Osteocyte (in vitro differentiated cells): ENCODE measurements at regions not wholly inside any gene's neighbourhood (a gene's known extent, or its start where the extent isn't known, plus 50 kb on each side); places are given as distances from the start of the nearest gene placed in this dataset.

Experiments
- DNase-seq: peaks from one replicate; pipeline ENCODE4 v3.0.0; 2021; ENCODE audit warnings: mixed read lengths; ENCODE audit not compliant: unreplicated experiment; ENCODE audit errors: extremely low spot score
- H3K27ac Mint-ChIP-seq: one replicate; pipeline ENCODE4 v1.8.0; 2021; ENCODE audit warnings: mild to moderate bottlenecking, mixed read lengths; ENCODE audit not compliant: unreplicated experiment
- H3K27me3 Mint-ChIP-seq: one replicate; pipeline ENCODE4 v1.8.0; 2021; ENCODE audit warnings: mixed read lengths; ENCODE audit not compliant: unreplicated experiment
- H3K36me3 Mint-ChIP-seq: one replicate; pipeline ENCODE4 v1.8.0; 2021; ENCODE audit warnings: mixed read lengths; ENCODE audit not compliant: unreplicated experiment
- H3K4me1 Mint-ChIP-seq: one replicate; pipeline ENCODE4 v1.8.0; 2021; ENCODE audit warnings: mixed read lengths; ENCODE audit not compliant: unreplicated experiment
- H3K4me3 Mint-ChIP-seq: one replicate; pipeline ENCODE4 v1.8.0; 2021; ENCODE audit warnings: mild to moderate bottlenecking, moderate library complexity, mixed read lengths; ENCODE audit not compliant: unreplicated experiment
- H3K9me3 Mint-ChIP-seq: one replicate; pipeline ENCODE4 v1.8.0; 2021; ENCODE audit warnings: mixed read lengths; ENCODE audit not compliant: unreplicated experiment
- TF ChIP-seq, protein P1 (sequence below): fragments of 200-600 bp; sonication (generic); IDR thresholded peaks from 2 replicates; pipeline ENCODE4 v1.5.0; 2021; ENCODE audit warnings: antibody characterized with exemption, mild to moderate bottlenecking, moderate library complexity

DNA sequence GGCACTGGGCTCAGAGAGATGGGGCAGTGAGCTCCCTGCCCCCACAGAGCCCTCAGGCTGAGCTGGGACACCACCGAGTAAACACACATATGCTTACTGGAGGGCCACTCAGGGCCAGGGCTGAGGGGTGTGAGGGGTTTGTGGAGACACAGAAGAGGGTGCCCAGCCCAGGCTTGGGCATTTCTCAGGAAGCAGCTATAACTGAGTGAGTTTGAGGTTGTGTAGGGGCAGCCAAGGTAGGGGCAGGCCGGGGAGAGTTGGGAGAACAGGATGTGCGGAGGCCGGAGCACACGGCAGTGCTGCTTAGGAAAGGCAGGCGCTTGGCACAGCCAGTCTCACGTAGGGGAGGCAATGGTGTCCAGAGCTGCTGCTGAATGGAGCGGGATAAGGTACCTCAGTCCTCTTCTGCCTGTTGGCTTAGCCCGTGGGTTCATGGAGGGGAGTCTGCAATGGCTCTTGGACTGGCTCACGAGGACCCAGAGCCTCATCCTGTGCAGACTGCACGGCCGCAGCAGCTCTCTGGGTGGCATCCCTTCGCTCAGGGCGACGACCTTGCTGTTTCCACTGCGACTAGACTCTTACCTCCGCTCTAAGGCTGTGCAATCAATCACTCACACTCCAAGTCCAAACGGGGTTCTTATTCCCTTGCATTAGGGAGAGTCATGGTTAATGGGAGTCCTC, 466.1 kb upstream of the HS6ST1 start:
- Mint-ChIP-seq H3K4me1 (no peaks in the 10 kb centered on the region), H3K27me3 (peaks cover 12% of the 10 kb centered on the region), H3K36me3 (no peaks in the 10 kb centered on the region), H3K4me3 (no peak overlapping the region), H3K27ac (no peak overlapping the region), H3K9me3 (no peaks in the 10 kb centered on the region)
- peak; percentile 80 for DNase-seq
- TF ChIP-seq, protein P1, sequence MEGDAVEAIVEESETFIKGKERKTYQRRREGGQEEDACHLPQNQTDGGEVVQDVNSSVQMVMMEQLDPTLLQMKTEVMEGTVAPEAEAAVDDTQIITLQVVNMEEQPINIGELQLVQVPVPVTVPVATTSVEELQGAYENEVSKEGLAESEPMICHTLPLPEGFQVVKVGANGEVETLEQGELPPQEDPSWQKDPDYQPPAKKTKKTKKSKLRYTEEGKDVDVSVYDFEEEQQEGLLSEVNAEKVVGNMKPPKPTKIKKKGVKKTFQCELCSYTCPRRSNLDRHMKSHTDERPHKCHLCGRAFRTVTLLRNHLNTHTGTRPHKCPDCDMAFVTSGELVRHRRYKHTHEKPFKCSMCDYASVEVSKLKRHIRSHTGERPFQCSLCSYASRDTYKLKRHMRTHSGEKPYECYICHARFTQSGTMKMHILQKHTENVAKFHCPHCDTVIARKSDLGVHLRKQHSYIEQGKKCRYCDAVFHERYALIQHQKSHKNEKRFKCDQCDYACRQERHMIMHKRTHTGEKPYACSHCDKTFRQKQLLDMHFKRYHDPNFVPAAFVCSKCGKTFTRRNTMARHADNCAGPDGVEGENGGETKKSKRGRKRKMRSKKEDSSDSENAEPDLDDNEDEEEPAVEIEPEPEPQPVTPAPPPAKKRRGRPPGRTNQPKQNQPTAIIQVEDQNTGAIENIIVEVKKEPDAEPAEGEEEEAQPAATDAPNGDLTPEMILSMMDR, result no peak

DNA sequence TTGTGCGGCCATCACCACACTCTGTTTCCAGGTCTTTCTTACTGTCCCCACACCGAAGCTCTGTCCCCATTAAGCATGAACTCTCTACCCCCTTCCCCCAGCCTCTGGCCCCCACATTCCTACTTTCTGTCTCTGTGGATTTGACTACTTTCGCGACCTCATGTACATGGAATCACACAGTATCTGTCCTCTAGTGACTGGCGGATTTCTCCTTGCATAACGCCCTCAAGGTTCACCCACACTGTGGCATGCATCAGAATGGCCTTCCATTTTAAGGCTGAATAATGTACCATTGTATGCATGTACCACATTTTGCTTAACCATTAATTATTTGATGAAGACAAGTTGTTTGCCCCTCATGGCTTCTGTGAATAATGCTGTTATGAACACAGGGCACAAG, 467.6 kb upstream of the HS6ST1 start:
- Mint-ChIP-seq H3K4me1 (no peaks in the 10 kb centered on the region), H3K4me3 (no peak overlapping the region), H3K27ac (no peak overlapping the region), H3K9me3 (no peaks in the 10 kb centered on the region), H3K27me3 (peaks cover 5% of the 10 kb centered on the region), H3K36me3 (no peaks in the 10 kb centered on the region)
- TF ChIP-seq, protein P1, result no peak
- peak; percentile 42 for DNase-seq

DNA sequence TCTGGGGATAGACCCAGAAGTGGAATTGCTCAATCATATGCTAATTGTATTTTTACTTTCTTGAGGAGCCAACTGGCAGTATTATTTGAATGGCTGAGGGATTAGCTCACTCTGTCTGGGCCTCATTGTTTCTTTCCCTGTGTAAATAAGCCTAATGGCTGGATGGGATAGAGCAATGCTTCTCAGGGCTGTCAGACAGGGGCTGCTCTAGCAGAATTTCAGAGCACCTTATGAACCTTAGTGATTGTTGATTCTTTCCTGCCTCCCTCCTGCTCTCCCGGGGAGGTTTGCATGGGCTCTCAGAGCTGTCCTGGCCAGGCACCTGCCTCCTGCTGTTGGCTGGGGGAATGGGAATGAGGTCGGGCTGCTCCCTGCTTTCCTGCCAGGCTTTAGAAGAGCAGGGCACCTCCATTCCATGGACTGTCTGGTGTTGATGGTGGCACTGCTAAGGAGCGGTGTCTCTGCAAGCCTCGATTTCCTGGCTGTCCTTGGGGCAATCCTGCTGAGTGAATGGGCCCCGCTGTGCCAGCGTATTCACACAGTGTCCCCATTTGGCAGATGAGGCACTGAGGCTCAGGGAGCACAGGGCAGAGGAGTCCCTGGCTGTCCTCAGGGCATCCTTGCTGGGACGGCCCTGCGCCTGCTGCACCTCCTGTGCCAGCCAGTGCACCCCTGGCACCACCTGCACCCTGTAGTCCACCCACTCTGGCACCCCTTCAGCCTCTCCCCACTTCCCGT, 468.2 kb upstream of the HS6ST1 start:
- Mint-ChIP-seq H3K9me3 (no peaks in the 10 kb centered on the region), H3K4me3 (no peak overlapping the region), H3K27me3 (peaks cover 3% of the 10 kb centered on the region), H3K27ac (no peak overlapping the region), H3K4me1 (no peaks in the 10 kb centered on the region), H3K36me3 (no peaks in the 10 kb centered on the region)
- TF ChIP-seq, protein P1, result no peak
- DNase-seq, result peak; percentile 63

DNA sequence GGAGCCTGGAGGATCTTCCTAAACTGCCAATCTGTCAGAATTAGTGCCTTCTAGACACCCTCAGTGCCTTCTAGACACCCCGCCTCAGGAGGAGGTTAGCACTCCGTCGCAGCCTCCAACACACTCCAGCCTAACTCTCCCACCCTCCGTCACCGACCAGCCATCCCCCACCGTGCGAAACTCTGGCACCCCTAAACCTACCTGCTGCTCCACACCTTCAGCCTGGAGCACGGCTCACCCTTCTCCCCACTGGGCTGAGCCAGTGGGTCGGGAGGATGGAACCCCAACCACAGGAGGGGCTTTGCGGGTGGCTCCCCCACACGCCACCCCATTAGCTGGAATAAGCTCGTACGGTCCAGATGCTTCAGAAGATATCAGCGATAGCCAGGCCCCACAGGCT, 468.9 kb upstream of the HS6ST1 start:
- no peaks in the 10 kb centered on the region for H3K9me3 Mint-ChIP-seq
- no peak overlapping the region for H3K4me3 Mint-ChIP-seq
- no peaks in the 10 kb centered on the region for H3K36me3 Mint-ChIP-seq
- TF ChIP-seq, protein P1, result no peak
- H3K27ac Mint-ChIP-seq, result no peak overlapping the region
- no peaks in the 10 kb centered on the region for H3K4me1 Mint-ChIP-seq
- peak; percentile 70 for DNase-seq
- H3K27me3 Mint-ChIP-seq, result peaks cover 3% of the 10 kb centered on the region

DNA sequence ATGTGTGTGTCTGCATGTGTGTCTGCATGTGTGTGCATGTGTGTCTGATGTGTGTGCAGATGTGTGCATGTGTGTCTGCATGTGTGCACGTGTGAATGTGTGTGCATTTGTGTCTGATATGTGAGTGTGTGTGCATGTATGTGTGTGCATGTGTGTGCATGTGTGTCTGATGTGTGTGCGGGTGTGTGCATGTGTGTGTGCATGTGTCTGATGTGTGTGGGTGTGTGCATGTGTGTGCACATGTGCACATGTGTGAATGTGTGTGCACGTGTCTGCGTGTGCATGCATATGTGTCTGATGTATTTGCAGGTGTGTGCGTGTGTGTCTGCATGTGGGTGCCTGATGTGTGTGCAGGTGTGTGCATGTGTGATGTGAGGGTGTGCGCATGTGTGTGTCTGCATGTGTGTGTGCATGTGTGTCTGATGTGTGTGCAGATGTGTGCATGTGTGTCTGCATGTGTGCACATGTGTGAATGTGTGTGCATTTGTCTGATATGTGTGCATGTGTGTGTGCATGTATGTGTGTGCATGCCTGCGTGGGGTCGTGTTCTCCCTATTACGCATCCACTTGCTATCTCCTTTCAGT, 470.1 kb upstream of the HS6ST1 start:
- Mint-ChIP-seq H3K4me3 (no peak overlapping the region), H3K27ac (no peak overlapping the region), H3K9me3 (no peaks in the 10 kb centered on the region), H3K27me3 (peaks cover 3% of the 10 kb centered on the region), H3K36me3 (no peaks in the 10 kb centered on the region), H3K4me1 (no peaks in the 10 kb centered on the region)
- TF ChIP-seq, protein P1, result no peak
- DNase-seq, result peak; percentile 62
